GM10266 (cell line): ENCODE measurements at regions not wholly inside any gene's neighbourhood (a gene's known extent, or its start where the extent isn't known, plus 50 kb on each side); places are given as distances from the start of the nearest gene placed in this dataset.
"Not testable (repeated sequence)": the region's sequence is repeated elsewhere in the genome, so short reads cannot be mapped to it uniquely, and the experiment has no call there.

ENCODE experiments used
- DNase-seq: peaks from one replicate; pipeline ENCODE4 v3.0.0; 2012; ENCODE audit errors: extremely low spot score
- CTCF ChIP-seq: IDR thresholded peaks from 2 replicates; pipeline ENCODE4 v1.5.1; 2012; ENCODE audit warnings: mild to moderate bottlenecking, low read depth; ENCODE audit not compliant: control insufficient read depth, insufficient read depth; ENCODE audit errors: missing control alignments

DNA sequence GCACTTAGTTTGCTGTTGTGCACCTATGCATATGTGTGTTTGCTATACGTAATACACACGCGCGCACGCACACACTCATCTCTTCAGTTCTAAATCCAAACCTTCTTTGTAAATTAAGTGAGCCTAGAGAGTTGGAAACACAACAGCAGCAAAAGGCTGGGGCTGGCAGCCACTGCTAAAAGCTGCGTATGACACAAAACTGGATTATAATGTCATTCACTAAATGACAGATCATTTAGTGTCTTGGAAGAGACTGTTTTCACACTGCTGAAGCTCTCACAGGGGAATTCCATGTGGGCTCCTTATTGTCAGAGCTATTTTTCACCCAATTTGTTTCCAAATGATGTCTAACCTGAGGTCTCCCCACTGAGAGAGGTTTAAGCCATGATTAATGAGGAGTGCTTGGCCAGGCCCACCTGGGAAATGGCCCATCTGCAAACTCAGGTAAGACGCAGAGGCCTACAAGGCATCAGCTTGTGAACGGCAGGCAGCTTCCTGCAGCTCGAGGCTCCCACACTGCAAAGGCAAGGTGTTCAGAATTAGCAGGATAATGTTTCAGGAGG is 94.2 kb downstream of the OLIG3 start:
- TF ChIP-seq CTCF, result no peak
- peak; percentile 15 for DNase-seq

GRCh38 chr6:137395316-137395715 is 98.9 kb downstream of the OLIG3 start:
- no peak for TF ChIP-seq CTCF
- no peak for DNase-seq

DNA sequence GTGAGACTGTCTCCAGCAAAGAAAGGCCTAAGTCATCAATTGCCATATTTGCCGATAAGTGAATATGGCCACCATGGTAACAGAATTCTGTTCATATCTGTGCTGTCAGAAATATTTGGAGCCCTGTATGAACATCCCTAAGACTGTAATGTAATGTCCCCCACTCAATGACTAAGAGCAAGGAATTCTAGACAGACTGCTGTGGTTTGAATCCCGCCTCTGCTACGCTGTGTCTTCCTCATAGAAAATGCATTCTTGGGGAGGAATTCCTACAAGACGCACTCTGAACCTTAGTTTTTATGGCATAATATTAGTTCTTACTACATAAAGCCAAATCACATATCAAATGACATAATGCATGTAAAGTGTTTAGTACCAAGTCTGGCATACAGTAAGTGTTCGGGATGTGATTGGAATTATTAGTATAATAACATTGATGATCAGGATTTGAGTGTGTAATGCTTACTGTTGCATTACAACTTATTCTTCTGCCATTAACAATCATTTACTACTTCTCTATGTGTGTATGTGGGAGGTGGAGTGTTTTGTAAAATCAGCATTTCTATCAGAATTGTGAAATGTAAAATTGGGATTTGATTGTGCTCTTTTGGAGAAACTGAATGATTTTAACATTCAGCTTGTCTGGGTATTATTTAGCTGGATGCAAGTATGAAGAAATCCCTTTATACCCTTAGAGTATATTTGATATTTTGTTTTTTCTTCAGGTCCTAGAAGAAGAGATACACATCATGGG is 103.0 kb downstream of the OLIG3 start:
- no peak for DNase-seq
- no peak for TF ChIP-seq CTCF

DNA sequence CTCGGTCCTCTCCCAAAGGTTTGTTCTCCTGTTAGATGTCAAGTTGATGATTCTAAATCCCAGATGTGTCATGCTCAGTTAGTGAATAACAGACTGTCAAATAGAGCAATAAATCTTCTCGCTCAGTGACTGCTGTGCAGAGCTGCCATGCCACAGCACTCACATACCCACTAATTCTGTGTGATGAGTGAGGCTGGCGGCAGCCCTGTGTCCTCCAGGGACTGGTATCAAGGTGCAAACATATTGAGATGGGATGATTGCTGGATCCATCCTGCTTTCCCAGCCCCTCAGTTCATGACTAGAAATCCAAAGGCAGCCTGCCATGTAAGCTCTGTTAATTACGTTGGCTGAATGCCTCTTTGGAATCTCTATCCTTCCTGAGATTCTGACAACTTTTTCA is 103.9 kb downstream of the OLIG3 start:
- no peak for TF ChIP-seq CTCF

DNA sequence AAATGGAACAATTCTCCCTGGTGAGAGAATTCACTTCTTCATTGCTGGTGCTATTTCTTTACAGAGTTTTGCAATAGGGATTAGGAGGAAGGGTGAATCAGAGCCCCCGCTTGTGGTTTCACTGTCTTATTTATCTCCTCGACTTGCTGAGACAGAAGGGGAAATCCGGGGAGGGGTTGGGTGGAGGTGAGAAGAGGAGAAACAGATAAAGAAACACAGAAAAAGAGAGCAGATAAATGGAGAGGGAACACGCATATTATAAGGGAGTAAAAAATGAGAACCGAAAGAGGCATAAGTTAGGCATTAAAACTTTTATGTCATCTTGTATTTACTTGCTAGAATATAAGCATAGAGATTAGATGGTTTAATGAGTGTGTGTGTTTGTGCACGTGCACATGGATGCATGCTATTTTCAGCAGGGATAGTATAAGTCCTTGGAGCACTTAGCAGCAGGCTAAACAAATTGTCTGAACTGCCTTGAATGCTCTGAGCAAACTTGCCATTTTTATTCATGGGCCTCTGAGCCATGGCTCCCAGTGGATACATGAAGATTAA is 105.0 kb downstream of the OLIG3 start:
- DNase-seq, result peak; percentile 53

More for the DNA sequence above, 103.9 kb downstream of the OLIG3 start:
- no peak for DNase-seq

DNA sequence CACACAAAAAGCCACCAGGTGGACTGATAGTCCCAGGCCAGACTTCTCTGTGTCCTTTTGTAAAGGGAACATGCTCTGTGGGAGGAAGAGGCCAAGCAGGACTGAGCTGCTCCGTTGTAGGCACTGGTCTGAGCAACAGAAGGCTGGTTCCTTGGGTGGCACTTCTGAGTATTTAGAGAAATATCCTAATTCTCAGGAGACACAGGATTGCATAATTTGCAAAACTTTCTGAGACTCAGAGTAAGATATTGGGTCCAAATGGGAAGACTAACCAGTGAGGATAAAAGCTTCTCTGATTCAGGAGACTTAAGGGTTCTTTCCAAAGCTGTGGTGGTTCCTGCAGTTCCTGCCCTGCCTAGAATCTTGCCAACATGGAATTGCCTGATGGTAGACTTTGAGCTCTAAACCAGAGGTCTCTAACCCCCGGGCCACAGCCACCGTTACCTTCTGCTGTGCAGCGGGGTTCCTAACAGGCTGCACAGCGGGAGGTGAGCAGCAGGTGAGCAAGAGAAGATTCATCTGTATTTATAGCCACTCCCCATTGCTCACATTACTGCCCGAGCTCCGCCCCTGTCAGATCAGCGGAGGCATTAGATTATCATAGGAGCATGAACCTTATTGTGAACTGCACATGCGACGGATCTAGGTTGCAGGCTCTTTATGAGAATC is 107.0 kb downstream of the OLIG3 start:
- TF ChIP-seq CTCF, result no peak
- DNase-seq, result no peak

More for the DNA sequence above, 105.0 kb downstream of the OLIG3 start:
- TF ChIP-seq CTCF, result no peak

GRCh38 chr6:137383287-137383686 is 110.9 kb downstream of the OLIG3 start:
- DNase-seq, result not testable (repeated sequence)

GRCh38 chr6:137378090-137378369 is 116.2 kb downstream of the OLIG3 start:
- no peak for TF ChIP-seq CTCF

More at GRCh38 chr6:137378090-137378369, 116.2 kb downstream of the OLIG3 start:
- no peak for DNase-seq
